Mammary epithelial cell (primary cell): ENCODE measurements at regions not wholly inside any gene's neighbourhood (a gene's known extent, or its start where the extent isn't known, plus 50 kb on each side); places are given as distances from the start of the nearest gene placed in this dataset.

Experiments used
- EZH2 ChIP-seq: IDR thresholded peaks from 2 replicates; pipeline ENCODE4 v1.6.1; 2012; ENCODE audit warnings: low read length, inconsistent platforms, borderline replicate concordance
- TF ChIP-seq, protein P1 (sequence below), 2 donors: IDR thresholded peaks in 1 of 2; conservative IDR thresholded peaks in 1 of 2; 2 replicates each; pipeline ENCODE4 v1.5.1; 2011 to 2012; ENCODE audit warnings: inconsistent platforms in 2 of 2, low read length in 2 of 2, mild to moderate bottlenecking in 2 of 2, control low read depth in 1 of 2, low read depth in 1 of 2; ENCODE audit not compliant: insufficient read depth in 1 of 2; ENCODE audit errors: extremely low read depth in 1 of 2

DNA sequence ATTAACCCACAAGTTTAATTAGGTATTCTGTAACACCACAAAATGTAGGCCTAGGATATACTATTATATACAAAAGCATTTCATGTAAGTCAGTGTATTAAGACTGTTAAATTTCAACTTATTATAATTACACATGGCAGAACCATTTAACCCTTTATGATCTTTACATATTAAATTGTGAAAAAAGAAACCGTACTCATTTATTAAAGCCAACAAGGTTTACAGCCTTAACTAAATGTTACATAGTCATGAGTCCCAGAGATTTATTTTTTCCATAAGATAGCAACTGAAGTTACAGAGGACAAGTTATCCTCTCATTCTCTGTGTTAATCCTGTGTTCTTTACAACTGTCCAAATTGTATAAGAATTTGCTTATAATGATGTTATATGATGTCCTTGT, 615.8 kb upstream of the AGTR1 start:
- TF ChIP-seq EZH2 = no peak
- TF ChIP-seq, protein P1, sequence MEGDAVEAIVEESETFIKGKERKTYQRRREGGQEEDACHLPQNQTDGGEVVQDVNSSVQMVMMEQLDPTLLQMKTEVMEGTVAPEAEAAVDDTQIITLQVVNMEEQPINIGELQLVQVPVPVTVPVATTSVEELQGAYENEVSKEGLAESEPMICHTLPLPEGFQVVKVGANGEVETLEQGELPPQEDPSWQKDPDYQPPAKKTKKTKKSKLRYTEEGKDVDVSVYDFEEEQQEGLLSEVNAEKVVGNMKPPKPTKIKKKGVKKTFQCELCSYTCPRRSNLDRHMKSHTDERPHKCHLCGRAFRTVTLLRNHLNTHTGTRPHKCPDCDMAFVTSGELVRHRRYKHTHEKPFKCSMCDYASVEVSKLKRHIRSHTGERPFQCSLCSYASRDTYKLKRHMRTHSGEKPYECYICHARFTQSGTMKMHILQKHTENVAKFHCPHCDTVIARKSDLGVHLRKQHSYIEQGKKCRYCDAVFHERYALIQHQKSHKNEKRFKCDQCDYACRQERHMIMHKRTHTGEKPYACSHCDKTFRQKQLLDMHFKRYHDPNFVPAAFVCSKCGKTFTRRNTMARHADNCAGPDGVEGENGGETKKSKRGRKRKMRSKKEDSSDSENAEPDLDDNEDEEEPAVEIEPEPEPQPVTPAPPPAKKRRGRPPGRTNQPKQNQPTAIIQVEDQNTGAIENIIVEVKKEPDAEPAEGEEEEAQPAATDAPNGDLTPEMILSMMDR (conservative IDR thresholded peaks at IDR 0.05 in 1 of 2, IDR thresholded peaks at IDR 0.05 in 1 of 2; ENCODE audit: extremely low read depth in 1 of 2, insufficient read depth in 1 of 2, low read depth in 1 of 2, low read length in 2 of 2) = no peak
